GM20000 (cell line): ENCODE measurements at regions not wholly inside any gene's neighbourhood (a gene's known extent, or its start where the extent isn't known, plus 50 kb on each side); places are given as distances from the start of the nearest gene placed in this dataset.

ENCODE experiments used
- DNase-seq: peaks from one replicate; pipeline ENCODE4 v3.0.0; 2012; ENCODE audit warnings: low spot score
- CTCF ChIP-seq: IDR thresholded peaks from 2 replicates; pipeline ENCODE4 v1.5.1; 2012; ENCODE audit warnings: mild to moderate bottlenecking, control low read depth; ENCODE audit errors: extremely low read depth, missing control alignments

GRCh38 chr3:38966811-38967692 is 84.7 kb downstream of the SCN11A start:
- TF ChIP-seq CTCF: no peak

GRCh38 chr3:38964646-38965045 is 87.1 kb downstream of the SCN11A start:
- DNase-seq: no peak
- no peak for TF ChIP-seq CTCF

More at GRCh38 chr3:38966811-38967692, 84.7 kb downstream of the SCN11A start:
- DNase-seq: no peak

- no peak for DNase-seq
- TF ChIP-seq CTCF: no peak
Measured at GRCh38 chr3:38964204-38964603, 87.5 kb downstream of the SCN11A start.

GRCh38 chr3:38960953-38961622 is 90.7 kb downstream of the SCN11A start:
- peak; percentile 55 for DNase-seq
- peak; percentile 42 for TF ChIP-seq CTCF

- no peak for DNase-seq
- no peak for TF ChIP-seq CTCF
Measured at GRCh38 chr3:38960042-38960622, 91.6 kb downstream of the SCN11A start.

- DNase-seq: no peak
- no peak for TF ChIP-seq CTCF
Measured at GRCh38 chr3:38958026-38958720, 93.6 kb downstream of the SCN11A start.

GRCh38 chr3:38957296-38957695 is 94.4 kb downstream of the SCN11A start:
- TF ChIP-seq CTCF: no peak
- DNase-seq: no peak
